ENCODE measurements at regions not wholly inside any gene's neighbourhood (a gene's known extent, or its start where the extent isn't known, plus 50 kb on each side); places are given as distances from the start of the nearest gene placed in this dataset.
"Not testable (repeated sequence)": the region's sequence is repeated elsewhere in the genome, so short reads cannot be mapped to it uniquely, and the experiment has no call there.

DNA sequence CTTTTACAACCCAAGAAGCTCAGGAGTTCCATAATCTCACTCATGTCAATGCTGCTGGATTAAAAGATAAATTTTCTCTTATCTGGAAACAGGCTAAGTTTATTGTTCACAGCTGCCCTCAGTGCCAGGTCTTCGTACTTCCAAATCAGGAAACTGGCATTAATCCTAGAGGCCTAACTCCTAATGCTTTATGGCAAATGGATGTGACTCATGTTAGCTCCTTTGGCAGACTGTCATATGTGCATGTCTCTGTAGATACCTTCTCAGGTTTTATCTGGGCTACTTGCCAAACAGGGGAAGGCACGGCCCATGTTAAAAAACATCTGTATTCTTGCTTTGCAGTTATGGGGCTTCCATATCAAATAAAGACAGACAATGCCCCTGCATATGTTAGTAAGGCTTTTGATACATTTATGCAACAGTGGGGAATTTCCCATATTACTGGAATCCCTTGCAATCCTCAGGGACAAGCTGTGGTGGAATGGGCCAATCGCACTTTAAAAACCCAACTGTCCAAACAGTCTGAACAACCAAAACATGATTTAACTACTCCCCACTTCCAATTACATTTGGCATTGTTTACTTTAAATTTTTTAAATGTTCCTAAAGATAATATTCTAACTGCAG, 570.8 kb upstream of the PTGER4 start:
- not testable (repeated sequence) for H3K27ac ChIP-seq (ENCODE audit: low read length); H3K9me3 ChIP-seq (ENCODE audit: control insufficient read depth, low read depth, low read length); H3K4me3 ChIP-seq (ENCODE audit: low read length); H3K27me3 ChIP-seq (ENCODE audit: control insufficient read depth, insufficient read depth, low read length); H3K4me1 ChIP-seq (ENCODE audit: control insufficient read depth, low read depth, low read length); H3K9ac ChIP-seq (ENCODE audit: low read length); H3K36me3 ChIP-seq (ENCODE audit: control insufficient read depth, low read depth, low read length)

DNA sequence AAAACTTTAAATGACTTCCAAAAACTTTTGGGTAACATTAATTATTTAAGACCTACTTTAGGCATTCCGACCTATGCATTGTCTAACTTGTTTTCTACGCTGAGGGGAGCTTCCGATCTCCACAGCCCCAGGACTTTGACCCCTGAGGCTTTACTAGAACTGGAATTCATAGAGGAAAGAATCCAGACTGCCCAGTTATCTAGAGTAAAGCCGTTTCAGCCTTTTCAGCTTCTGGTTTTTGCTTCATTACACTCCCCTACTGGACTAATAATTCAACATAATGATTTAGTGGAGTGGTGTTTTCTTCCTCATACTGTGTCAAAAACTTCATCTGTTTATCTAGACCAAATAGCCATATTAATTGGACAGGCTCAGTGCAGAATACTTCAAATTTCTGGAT, 571.9 kb upstream of the PTGER4 start:
- not testable (repeated sequence) for H3K27me3 ChIP-seq (ENCODE audit: control insufficient read depth, insufficient read depth, low read length); H3K27ac ChIP-seq (ENCODE audit: low read length); H3K4me3 ChIP-seq (ENCODE audit: low read length); H3K36me3 ChIP-seq (ENCODE audit: control insufficient read depth, low read depth, low read length); H3K4me1 ChIP-seq (ENCODE audit: control insufficient read depth, low read depth, low read length); H3K9me3 ChIP-seq (ENCODE audit: control insufficient read depth, low read depth, low read length); H3K9ac ChIP-seq (ENCODE audit: low read length)

DNA sequence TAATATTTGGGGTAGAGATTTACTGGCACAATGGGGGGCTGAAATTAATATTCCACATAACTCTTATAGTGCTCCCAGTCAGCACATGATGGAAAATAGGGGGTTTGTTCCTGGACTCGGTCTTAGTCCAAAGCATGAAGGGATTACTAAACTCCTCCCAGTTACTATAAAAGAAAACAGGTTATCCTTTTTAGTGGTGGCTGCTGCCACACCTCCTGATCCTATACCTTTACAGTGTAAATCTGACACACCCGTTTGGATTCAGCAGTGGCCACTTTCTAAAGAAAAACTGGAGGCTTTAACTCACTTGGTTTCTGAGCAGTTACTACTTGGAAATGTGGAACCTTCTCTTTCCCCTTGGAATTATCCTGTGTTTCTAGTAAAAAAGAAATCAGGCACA, 572.9 kb upstream of the PTGER4 start:
- Histone ChIP-seq H3K9me3 (ENCODE audit: control insufficient read depth, low read depth, low read length) (peaks cover 4% of the 10 kb centered on the region), H3K27me3 (ENCODE audit: control insufficient read depth, insufficient read depth, low read length) (no peaks in the 10 kb centered on the region), H3K4me1 (ENCODE audit: control insufficient read depth, low read depth, low read length) (no peaks in the 10 kb centered on the region), H3K4me3 (ENCODE audit: low read length) (no peak overlapping the region), H3K9ac (ENCODE audit: low read length) (no peak overlapping the region), H3K27ac (ENCODE audit: low read length) (no peak overlapping the region), H3K36me3 (ENCODE audit: control insufficient read depth, low read depth, low read length) (no peaks in the 10 kb centered on the region)

DNA sequence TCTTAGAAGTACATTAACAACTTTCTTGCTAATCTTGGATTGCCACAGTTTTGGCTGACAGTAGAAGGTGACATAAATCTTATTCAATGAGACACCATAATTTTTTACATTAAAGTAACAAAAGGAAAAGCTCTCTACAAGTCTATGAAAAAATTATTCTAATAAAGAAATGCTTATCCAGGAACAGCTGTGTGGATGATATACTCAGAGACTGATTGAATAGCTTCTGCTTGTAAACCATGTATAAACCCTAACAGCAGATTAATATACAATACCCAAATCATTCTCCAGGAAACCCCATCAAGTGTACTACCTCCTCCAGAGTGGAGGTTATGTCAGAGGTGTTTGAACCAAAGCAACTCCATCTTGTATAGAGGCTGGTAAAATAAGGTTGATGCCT, 581.4 kb upstream of the PTGER4 start:
- Histone ChIP-seq H3K9me3 (ENCODE audit: control insufficient read depth, low read depth, low read length) (peaks cover 11% of the 10 kb centered on the region), H3K4me1 (ENCODE audit: control insufficient read depth, low read depth, low read length) (no peaks in the 10 kb centered on the region)

DNA sequence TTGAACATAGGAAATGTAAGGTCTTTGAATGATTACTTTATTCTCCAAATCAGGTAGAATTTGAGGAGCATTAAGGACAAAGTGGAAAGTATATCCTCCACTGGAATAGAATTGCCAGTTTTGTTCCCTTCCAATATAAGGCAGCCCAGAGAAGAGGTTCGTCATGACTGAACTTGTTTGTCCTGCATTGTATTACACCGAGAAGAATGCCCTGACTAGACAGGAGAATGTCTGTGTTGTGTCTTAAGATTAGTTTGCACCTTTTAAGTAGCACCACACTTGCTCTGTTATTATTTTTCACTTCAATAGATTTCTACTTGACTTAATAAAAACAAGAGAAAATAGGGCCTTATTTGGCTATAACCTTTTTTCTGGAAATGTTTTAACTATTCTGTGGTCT, 586.2 kb upstream of the PTGER4 start:
- H3K27ac ChIP-seq (ENCODE audit: low read length) = no peak overlapping the region
- H3K4me3 ChIP-seq (ENCODE audit: low read length) = no peak overlapping the region
- no peaks in the 10 kb centered on the region for H3K27me3 ChIP-seq (ENCODE audit: control insufficient read depth, insufficient read depth, low read length)
- H3K36me3 ChIP-seq (ENCODE audit: control insufficient read depth, low read depth, low read length) = no peaks in the 10 kb centered on the region
- H3K9me3 ChIP-seq (ENCODE audit: control insufficient read depth, low read depth, low read length) = peaks cover 43% of the 10 kb centered on the region
- no peaks in the 10 kb centered on the region for H3K4me1 ChIP-seq (ENCODE audit: control insufficient read depth, low read depth, low read length)
- H3K9ac ChIP-seq (ENCODE audit: low read length) = no peak overlapping the region

More for the DNA sequence above, 581.4 kb upstream of the PTGER4 start:
- Histone ChIP-seq H3K36me3 (ENCODE audit: control insufficient read depth, low read depth, low read length) (no peaks in the 10 kb centered on the region), H3K9ac (ENCODE audit: low read length) (no peak overlapping the region), H3K27me3 (ENCODE audit: control insufficient read depth, insufficient read depth, low read length) (no peaks in the 10 kb centered on the region), H3K27ac (ENCODE audit: low read length) (no peak overlapping the region), H3K4me3 (ENCODE audit: low read length) (no peak overlapping the region)

DNA sequence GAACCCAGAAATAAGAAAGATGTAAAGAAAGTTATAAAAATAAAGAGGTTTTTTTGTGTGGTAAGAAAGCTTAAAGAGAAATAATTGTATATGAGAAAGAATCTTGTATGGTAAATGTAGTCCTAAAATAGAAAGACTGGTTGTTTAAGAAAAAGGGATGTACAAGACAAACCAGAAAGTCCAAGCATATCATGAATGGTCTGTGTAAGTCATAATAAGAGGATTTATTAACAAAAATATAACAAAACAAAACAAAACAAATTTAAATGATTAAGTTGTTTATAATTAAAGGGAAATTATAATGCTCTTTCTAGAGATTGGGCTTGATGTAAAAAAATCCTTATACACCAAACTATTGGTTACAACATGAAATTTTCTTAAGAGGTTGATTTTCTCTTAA, 590.4 kb upstream of the PTGER4 start:
- Histone ChIP-seq H3K27me3 (ENCODE audit: control insufficient read depth, insufficient read depth, low read length) (no peaks in the 10 kb centered on the region), H3K9me3 (ENCODE audit: control insufficient read depth, low read depth, low read length) (peaks cover 52% of the 10 kb centered on the region), H3K4me1 (ENCODE audit: control insufficient read depth, low read depth, low read length) (no peaks in the 10 kb centered on the region), H3K4me3 (ENCODE audit: low read length) (no peak overlapping the region), H3K27ac (ENCODE audit: low read length) (no peak overlapping the region), H3K9ac (ENCODE audit: low read length) (no peak overlapping the region), H3K36me3 (ENCODE audit: control insufficient read depth, low read depth, low read length) (no peaks in the 10 kb centered on the region)

DNA sequence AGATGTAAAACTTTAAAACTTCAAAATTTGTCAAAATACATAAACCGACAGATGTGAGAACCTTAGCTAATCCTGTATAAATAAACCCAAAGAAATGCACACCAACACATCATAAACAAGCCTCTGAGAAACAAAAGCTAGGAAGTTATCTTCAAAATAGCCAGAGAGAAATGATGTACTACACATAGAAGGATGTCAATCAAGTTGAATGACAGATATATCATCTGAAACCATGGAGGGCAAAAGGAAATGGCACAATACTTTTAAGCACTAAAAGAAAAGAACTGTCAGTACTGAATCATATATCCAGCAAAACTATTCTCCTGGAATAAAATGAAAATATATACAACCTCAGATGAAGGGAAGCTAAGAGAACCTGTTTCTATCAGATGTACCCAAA, 595.1 kb upstream of the PTGER4 start:
- Histone ChIP-seq H3K4me1 (ENCODE audit: control insufficient read depth, low read depth, low read length) (no peaks in the 10 kb centered on the region), H3K4me3 (ENCODE audit: low read length) (no peak overlapping the region), H3K36me3 (ENCODE audit: control insufficient read depth, low read depth, low read length) (no peaks in the 10 kb centered on the region), H3K9ac (ENCODE audit: low read length) (no peak overlapping the region), H3K27me3 (ENCODE audit: control insufficient read depth, insufficient read depth, low read length) (no peaks in the 10 kb centered on the region), H3K27ac (ENCODE audit: low read length) (no peak overlapping the region), H3K9me3 (ENCODE audit: control insufficient read depth, low read depth, low read length) (peaks cover 23% of the 10 kb centered on the region)

DNA sequence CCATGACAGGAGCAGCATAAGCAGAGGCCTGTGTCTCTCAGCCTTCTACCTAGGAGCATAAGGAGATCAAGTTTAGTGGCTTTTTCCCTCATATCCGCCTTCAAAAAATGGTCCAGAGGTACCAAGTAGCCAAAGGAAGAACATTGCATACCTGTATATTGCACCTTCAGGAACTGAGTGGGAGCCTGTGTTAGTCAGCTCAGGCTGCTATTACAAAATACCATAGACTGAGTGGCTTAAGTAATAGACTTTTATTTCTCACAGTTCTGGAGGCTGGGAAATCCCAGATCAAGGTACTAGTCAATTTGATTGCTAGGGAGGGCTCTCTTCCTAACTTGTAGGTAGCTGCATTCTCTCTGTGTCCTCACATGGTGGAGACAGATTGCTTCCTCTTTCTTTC, 597.4 kb upstream of the PTGER4 start:
- Histone ChIP-seq H3K4me1 (ENCODE audit: control insufficient read depth, low read depth, low read length) (no peaks in the 10 kb centered on the region), H3K27ac (ENCODE audit: low read length) (no peak overlapping the region), H3K27me3 (ENCODE audit: control insufficient read depth, insufficient read depth, low read length) (no peaks in the 10 kb centered on the region), H3K9ac (ENCODE audit: low read length) (no peak overlapping the region), H3K36me3 (ENCODE audit: control insufficient read depth, low read depth, low read length) (no peaks in the 10 kb centered on the region), H3K9me3 (ENCODE audit: control insufficient read depth, low read depth, low read length) (peaks cover 12% of the 10 kb centered on the region), H3K4me3 (ENCODE audit: low read length) (no peak overlapping the region)

DNA sequence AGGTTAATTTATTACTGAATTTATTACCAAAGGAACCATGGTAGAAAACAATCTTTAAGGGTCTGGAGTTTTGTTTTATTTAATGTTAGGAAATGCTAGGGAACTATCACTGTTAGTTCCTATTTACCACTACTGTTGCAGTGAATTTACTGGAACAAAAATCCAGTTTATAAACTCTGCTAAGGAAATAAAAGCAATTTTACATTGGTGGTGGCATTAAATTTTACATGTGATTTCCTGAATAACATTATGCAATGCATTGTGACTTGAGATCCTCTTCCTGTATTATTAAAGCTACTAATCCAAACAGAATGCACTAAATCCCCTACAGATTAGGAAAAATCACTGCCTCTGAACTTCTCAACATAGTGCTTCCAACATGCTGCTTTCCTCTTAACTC, 599.5 kb upstream of the PTGER4 start:
- Histone ChIP-seq H3K4me1 (ENCODE audit: control insufficient read depth, low read depth, low read length) (no peaks in the 10 kb centered on the region), H3K9me3 (ENCODE audit: control insufficient read depth, low read depth, low read length) (peaks cover 5% of the 10 kb centered on the region), H3K9ac (ENCODE audit: low read length) (no peak overlapping the region), H3K4me3 (ENCODE audit: low read length) (no peak overlapping the region), H3K36me3 (ENCODE audit: control insufficient read depth, low read depth, low read length) (no peaks in the 10 kb centered on the region), H3K27me3 (ENCODE audit: control insufficient read depth, insufficient read depth, low read length) (no peaks in the 10 kb centered on the region), H3K27ac (ENCODE audit: low read length) (no peak overlapping the region)

DNA sequence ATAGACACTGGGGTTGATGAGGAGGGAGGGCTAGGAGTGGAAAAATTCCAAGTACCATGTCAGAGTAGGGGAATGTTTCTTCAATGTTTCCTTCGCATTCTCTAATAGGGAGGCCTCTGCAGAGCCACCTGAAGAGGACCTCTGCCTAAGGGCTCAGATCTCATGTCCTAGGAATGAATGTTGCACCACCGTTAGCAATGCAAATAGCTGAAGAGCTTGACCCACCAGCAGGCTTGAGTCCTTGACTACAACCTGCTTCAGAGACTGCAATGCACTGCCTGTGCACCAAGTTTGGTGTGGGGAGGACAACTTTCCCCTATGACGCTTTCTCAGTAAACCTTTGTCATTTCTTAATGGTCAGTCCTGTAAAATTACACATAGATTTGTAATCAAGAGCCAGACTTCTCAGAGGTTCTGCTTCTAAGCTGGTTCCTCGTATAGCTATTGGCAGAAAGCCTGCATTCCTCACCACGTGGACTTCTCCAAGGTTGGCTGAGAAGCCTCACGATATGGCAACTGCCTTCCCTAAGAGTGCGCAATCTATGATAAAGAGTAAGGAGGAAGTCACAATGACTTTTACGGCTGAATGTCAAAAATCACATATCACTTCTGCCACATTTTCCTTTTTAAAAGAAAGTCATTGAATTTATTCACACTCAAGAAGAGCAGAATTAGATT, 600.7 kb upstream of the PTGER4 start:
- no peaks in the 10 kb centered on the region for H3K36me3 ChIP-seq (ENCODE audit: control insufficient read depth, low read depth, low read length)
- no peak overlapping the region for H3K27ac ChIP-seq (ENCODE audit: low read length)

DNA sequence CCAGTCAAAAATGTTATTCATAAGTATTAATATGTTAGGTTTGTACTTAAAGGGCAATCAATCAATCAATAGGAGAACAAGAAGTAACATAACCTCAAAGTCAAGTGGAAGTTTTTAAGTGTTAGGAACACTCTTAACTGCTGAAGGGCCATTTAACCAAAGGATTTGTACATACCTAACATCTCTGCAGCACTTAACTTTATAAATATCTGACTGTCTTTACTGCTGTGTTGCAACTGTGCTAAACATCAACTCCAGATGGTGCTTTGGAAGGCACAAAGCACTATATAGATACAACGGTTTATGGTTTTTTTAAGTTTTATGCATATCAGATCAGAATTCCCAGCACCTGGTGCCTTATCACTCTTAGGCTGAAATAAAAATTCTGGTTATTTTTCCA, 604.9 kb upstream of the PTGER4 start:
- no peak overlapping the region for H3K9ac ChIP-seq (ENCODE audit: low read length)
- H3K4me1 ChIP-seq (ENCODE audit: control insufficient read depth, low read depth, low read length) = no peaks in the 10 kb centered on the region
- H3K36me3 ChIP-seq (ENCODE audit: control insufficient read depth, low read depth, low read length) = no peaks in the 10 kb centered on the region
- no peaks in the 10 kb centered on the region for H3K9me3 ChIP-seq (ENCODE audit: control insufficient read depth, low read depth, low read length)
- H3K27ac ChIP-seq (ENCODE audit: low read length) = no peak overlapping the region
- no peaks in the 10 kb centered on the region for H3K27me3 ChIP-seq (ENCODE audit: control insufficient read depth, insufficient read depth, low read length)
- H3K4me3 ChIP-seq (ENCODE audit: low read length) = no peak overlapping the region

More for the DNA sequence above, 600.7 kb upstream of the PTGER4 start:
- no peak overlapping the region for H3K4me3 ChIP-seq (ENCODE audit: low read length)
- no peak overlapping the region for H3K9ac ChIP-seq (ENCODE audit: low read length)
- no peaks in the 10 kb centered on the region for H3K27me3 ChIP-seq (ENCODE audit: control insufficient read depth, insufficient read depth, low read length)
- H3K9me3 ChIP-seq (ENCODE audit: control insufficient read depth, low read depth, low read length) = peaks cover 4% of the 10 kb centered on the region
- no peaks in the 10 kb centered on the region for H3K4me1 ChIP-seq (ENCODE audit: control insufficient read depth, low read depth, low read length)

DNA sequence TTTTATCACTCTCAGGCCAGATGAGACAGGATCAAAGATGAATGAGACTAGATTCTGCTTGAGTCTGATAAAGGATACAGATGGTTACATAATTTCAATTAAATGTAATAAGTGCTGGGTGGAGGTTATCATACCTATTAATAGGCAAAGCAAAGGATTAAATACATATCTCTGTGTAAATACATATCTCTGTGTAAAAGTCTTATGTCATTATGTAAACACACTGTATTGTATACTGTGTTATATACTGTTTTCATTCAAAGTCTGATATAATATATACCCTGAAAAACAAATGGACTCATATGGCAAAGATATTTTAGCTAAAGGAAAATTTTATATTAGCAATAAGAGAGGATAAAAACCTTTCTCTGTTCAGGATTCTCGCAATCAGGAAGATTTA, 605.8 kb upstream of the PTGER4 start:
- Histone ChIP-seq H3K27ac (ENCODE audit: low read length) (no peak overlapping the region), H3K36me3 (ENCODE audit: control insufficient read depth, low read depth, low read length) (no peaks in the 10 kb centered on the region), H3K4me3 (ENCODE audit: low read length) (no peak overlapping the region), H3K9ac (ENCODE audit: low read length) (no peak overlapping the region), H3K4me1 (ENCODE audit: control insufficient read depth, low read depth, low read length) (no peaks in the 10 kb centered on the region), H3K9me3 (ENCODE audit: control insufficient read depth, low read depth, low read length) (no peaks in the 10 kb centered on the region), H3K27me3 (ENCODE audit: control insufficient read depth, insufficient read depth, low read length) (no peaks in the 10 kb centered on the region)

All from iPS-18a (cell line).